GM12873 (cell line): ENCODE measurements at regions not wholly inside any gene's neighbourhood (a gene's known extent, or its start where the extent isn't known, plus 50 kb on each side); places are given as distances from the start of the nearest gene placed in this dataset.

Experiments
- CTCF ChIP-seq: IDR thresholded peaks from 2 replicates; pipeline ENCODE4 v1.5.1; 2012; ENCODE audit warnings: low read depth, mild to moderate bottlenecking, moderate library complexity, low read length, control low read depth; ENCODE audit not compliant: insufficient read depth; ENCODE audit errors: missing control alignments

- no peak for TF ChIP-seq CTCF
Observed at GRCh38 chr5:68446487-68446894, 230.9 kb downstream of the PIK3R1 start.

GRCh38 chr5:68447136-68447929 lies 231.8 kb downstream of the PIK3R1 start:
- no peak for TF ChIP-seq CTCF

- no peak for TF ChIP-seq CTCF
Observed at GRCh38 chr5:68449380-68449779, 233.8 kb downstream of the PIK3R1 start.

GRCh38 chr5:68450245-68450852 lies 234.8 kb downstream of the PIK3R1 start:
- TF ChIP-seq CTCF, result no peak

GRCh38 chr5:68452286-68452685 lies 236.7 kb downstream of the PIK3R1 start:
- TF ChIP-seq CTCF, result no peak

GRCh38 chr5:68454172-68454571 lies 238.6 kb downstream of the PIK3R1 start:
- TF ChIP-seq CTCF, result no peak

- TF ChIP-seq CTCF, result no peak
Observed at GRCh38 chr5:68454766-68455165, 239.2 kb downstream of the PIK3R1 start.
